ENCODE measurements at regions not wholly inside any gene's neighbourhood (a gene's known extent, or its start where the extent isn't known, plus 50 kb on each side); places are given as distances from the start of the nearest gene placed in this dataset.

GRCh38 chr3:176430244-176431037, 766.8 kb downstream of the TBL1XR1 start:
- TF ChIP-seq, protein P1, sequence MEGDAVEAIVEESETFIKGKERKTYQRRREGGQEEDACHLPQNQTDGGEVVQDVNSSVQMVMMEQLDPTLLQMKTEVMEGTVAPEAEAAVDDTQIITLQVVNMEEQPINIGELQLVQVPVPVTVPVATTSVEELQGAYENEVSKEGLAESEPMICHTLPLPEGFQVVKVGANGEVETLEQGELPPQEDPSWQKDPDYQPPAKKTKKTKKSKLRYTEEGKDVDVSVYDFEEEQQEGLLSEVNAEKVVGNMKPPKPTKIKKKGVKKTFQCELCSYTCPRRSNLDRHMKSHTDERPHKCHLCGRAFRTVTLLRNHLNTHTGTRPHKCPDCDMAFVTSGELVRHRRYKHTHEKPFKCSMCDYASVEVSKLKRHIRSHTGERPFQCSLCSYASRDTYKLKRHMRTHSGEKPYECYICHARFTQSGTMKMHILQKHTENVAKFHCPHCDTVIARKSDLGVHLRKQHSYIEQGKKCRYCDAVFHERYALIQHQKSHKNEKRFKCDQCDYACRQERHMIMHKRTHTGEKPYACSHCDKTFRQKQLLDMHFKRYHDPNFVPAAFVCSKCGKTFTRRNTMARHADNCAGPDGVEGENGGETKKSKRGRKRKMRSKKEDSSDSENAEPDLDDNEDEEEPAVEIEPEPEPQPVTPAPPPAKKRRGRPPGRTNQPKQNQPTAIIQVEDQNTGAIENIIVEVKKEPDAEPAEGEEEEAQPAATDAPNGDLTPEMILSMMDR (conservative IDR thresholded peaks at IDR 0.05; ENCODE audit: low read depth, low read length): peak; percentile 70
- no peak overlapping the region for H3K4me3 ChIP-seq (ENCODE audit: low read depth, low read length)
- no peak for DNase-seq (ENCODE audit: low read depth)

- no peak overlapping the region for H3K4me3 ChIP-seq (ENCODE audit: low read depth, low read length)
- DNase-seq (ENCODE audit: low read depth): no peak
- TF ChIP-seq, protein P1 (conservative IDR thresholded peaks at IDR 0.05; ENCODE audit: low read depth, low read length): no peak
These were observed 768.7 kb downstream of the TBL1XR1 start for GRCh38 chr3:176428552-176428951.

DNA sequence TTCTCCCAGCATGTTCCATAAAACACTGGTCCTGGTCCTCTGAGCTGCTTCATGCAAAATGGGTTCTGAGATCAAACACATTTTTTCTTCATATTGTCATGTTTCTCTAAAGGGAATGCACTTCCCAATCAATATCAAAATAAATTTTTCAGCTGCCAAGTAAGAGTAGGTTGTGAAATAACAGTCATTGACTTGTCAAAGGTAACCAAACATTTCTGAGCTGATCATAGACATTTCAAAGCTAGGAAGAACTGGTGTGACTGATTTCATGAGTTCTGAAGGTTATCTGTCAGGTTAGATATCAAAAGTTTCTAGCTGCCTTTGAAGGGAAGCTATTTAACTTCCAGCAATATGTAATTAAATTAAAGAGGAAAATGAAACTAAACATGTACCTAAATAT, 770.9 kb downstream of the TBL1XR1 start:
- no peak overlapping the region for H3K4me3 ChIP-seq (ENCODE audit: low read depth, low read length)
- DNase-seq (ENCODE audit: low read depth): no peak
- TF ChIP-seq, protein P1 (conservative IDR thresholded peaks at IDR 0.05; ENCODE audit: low read depth, low read length): no peak

DNA sequence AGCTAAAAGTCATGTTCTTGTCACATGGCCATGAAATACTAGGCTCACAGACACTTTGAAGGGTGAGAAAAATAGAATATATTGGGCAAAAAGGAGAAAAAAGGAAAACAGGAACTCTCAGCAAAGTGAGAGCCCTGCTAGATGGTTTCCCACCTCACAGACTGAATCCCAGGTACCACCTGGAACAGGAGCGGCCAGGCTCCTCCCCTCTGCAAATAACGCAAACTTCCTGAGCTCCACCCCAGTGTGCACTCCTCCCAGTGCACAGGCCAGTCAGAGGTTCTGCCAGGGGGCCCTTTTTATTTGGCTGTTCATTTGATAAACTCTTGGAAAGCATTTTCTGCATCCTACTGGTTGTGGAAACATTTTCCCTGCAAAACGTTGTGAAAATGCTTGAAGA, 780.4 kb downstream of the TBL1XR1 start:
- no peak overlapping the region for H3K4me3 ChIP-seq (ENCODE audit: low read depth, low read length)
- TF ChIP-seq, protein P1 (conservative IDR thresholded peaks at IDR 0.05; ENCODE audit: low read depth, low read length): no peak
- no peak for DNase-seq (ENCODE audit: low read depth)

GRCh38 chr3:176415661-176416295, 781.5 kb downstream of the TBL1XR1 start:
- TF ChIP-seq, protein P1 (conservative IDR thresholded peaks at IDR 0.05; ENCODE audit: low read depth, low read length): no peak
- no peak overlapping the region for H3K4me3 ChIP-seq (ENCODE audit: low read depth, low read length)
- DNase-seq (ENCODE audit: low read depth): no peak

- TF ChIP-seq, protein P1 (conservative IDR thresholded peaks at IDR 0.05; ENCODE audit: low read depth, low read length): no peak
These were observed 784.5 kb downstream of the TBL1XR1 start for GRCh38 chr3:176412771-176413170.

More at GRCh38 chr3:176412771-176413170, 784.5 kb downstream of the TBL1XR1 start:
- H3K4me3 ChIP-seq (ENCODE audit: low read depth, low read length): no peak overlapping the region
- DNase-seq (ENCODE audit: low read depth): no peak
